ENCODE measurements at regions not wholly inside any gene's neighbourhood (a gene's known extent, or its start where the extent isn't known, plus 50 kb on each side); places are given as distances from the start of the nearest gene placed in this dataset.
A peak's percentile ranks its signal among the peaks of the same experiment; 100 is the strongest.

GRCh38 chr4:62771983-62772557, 1571.9 kb downstream of the ADGRL3 start:
- H3K27ac ChIP-seq (ENCODE audit: low read depth, low read length), result no peak overlapping the region
- H3K4me1 ChIP-seq (ENCODE audit: control insufficient read depth, insufficient read depth, low read length), result no peaks in the 10 kb centered on the region
- H3K36me3 ChIP-seq (ENCODE audit: control insufficient read depth, insufficient read depth, low read length), result no peaks in the 10 kb centered on the region
- Mint-ChIP-seq H3K4me1 (no peaks in the 10 kb centered on the region), H3K9me3 (no peaks in the 10 kb centered on the region), H3K36me3 (ENCODE audit: low read depth) (no peaks in the 10 kb centered on the region), H3K27me3 (ENCODE audit: insufficient read depth) (no peaks in the 10 kb centered on the region), H3K4me3 (no peak overlapping the region), H3K27ac (no peak overlapping the region)
- H3K4me3 ChIP-seq (ENCODE audit: low read length), result no peak overlapping the region
- no peaks in the 10 kb centered on the region for H3K9me3 ChIP-seq (ENCODE audit: control insufficient read depth, low read length)
- peak; percentile 50 for DNase-seq
- H3K9ac ChIP-seq (ENCODE audit: extremely low read depth, low read length, poor library complexity, severe bottlenecking), result no peak overlapping the region
- no peak for TF ChIP-seq CTCF (conservative IDR thresholded peaks at IDR 0.05)
- H3K27me3 ChIP-seq (ENCODE audit: control insufficient read depth, insufficient read depth, low read length, poor library complexity, severe bottlenecking), result no peaks in the 10 kb centered on the region
- WGBS, 2 experiments (ENCODE audit: insufficient coverage in 1 of 2, insufficient read length in 1 of 2), result 89 to 92% methylated on average over 7 to 9 of the region's 9 CpGs

- Histone ChIP-seq H3K27me3 (ENCODE audit: control insufficient read depth, insufficient read depth, low read length, poor library complexity, severe bottlenecking) (no peaks in the 10 kb centered on the region), H3K9ac (ENCODE audit: extremely low read depth, low read length, poor library complexity, severe bottlenecking) (no peak overlapping the region), H3K4me3 (ENCODE audit: low read length) (no peak overlapping the region), H3K4me1 (ENCODE audit: control insufficient read depth, insufficient read depth, low read length) (no peaks in the 10 kb centered on the region), H3K36me3 (ENCODE audit: control insufficient read depth, insufficient read depth, low read length) (no peaks in the 10 kb centered on the region), H3K9me3 (ENCODE audit: control insufficient read depth, low read length) (no peaks in the 10 kb centered on the region), H3K27ac (ENCODE audit: low read depth, low read length) (no peak overlapping the region)
- no peak overlapping the region for H3K4me3 Mint-ChIP-seq
- DNase-seq, result no peak
- H3K9me3 Mint-ChIP-seq, result peaks cover 5% of the 10 kb centered on the region
- no peaks in the 10 kb centered on the region for H3K27me3 Mint-ChIP-seq (ENCODE audit: insufficient read depth)
- WGBS, 2 experiments (ENCODE audit: insufficient coverage in 1 of 2, insufficient read length in 1 of 2), result 91 to 100% methylated on average over 1 to 5 of the region's 6 CpGs
- peaks cover 1% of the 10 kb centered on the region for H3K4me1 Mint-ChIP-seq
- no peak for TF ChIP-seq CTCF (conservative IDR thresholded peaks at IDR 0.05)
- no peaks in the 10 kb centered on the region for H3K36me3 Mint-ChIP-seq (ENCODE audit: low read depth)
- H3K27ac Mint-ChIP-seq, result no peak overlapping the region
Measured at GRCh38 chr4:62740296-62740695, 1540.2 kb downstream of the ADGRL3 start.

GRCh38 chr4:62717154-62717553, 1517.0 kb downstream of the ADGRL3 start:
- Histone ChIP-seq H3K36me3 (ENCODE audit: control insufficient read depth, insufficient read depth, low read length) (no peaks in the 10 kb centered on the region), H3K27me3 (ENCODE audit: control insufficient read depth, insufficient read depth, low read length, poor library complexity, severe bottlenecking) (no peaks in the 10 kb centered on the region), H3K27ac (ENCODE audit: low read depth, low read length) (no peak overlapping the region), H3K9ac (ENCODE audit: extremely low read depth, low read length, poor library complexity, severe bottlenecking) (no peak overlapping the region), H3K4me3 (ENCODE audit: low read length) (no peak overlapping the region), H3K9me3 (ENCODE audit: control insufficient read depth, low read length) (no peaks in the 10 kb centered on the region), H3K4me1 (ENCODE audit: control insufficient read depth, insufficient read depth, low read length) (no peaks in the 10 kb centered on the region)
- no peaks in the 10 kb centered on the region for H3K27me3 Mint-ChIP-seq (ENCODE audit: insufficient read depth)
- no peak overlapping the region for H3K4me3 Mint-ChIP-seq
- TF ChIP-seq CTCF (conservative IDR thresholded peaks at IDR 0.05), result no peak
- 88 to 93% methylated on average over 1 to 2 of the region's 2 CpGs for WGBS, 2 experiments (ENCODE audit: insufficient coverage in 1 of 2, insufficient read length in 1 of 2)
- no peaks in the 10 kb centered on the region for H3K4me1 Mint-ChIP-seq
- H3K27ac Mint-ChIP-seq, result no peak overlapping the region
- H3K9me3 Mint-ChIP-seq, result peaks cover 2% of the 10 kb centered on the region
- no peak for DNase-seq
- no peaks in the 10 kb centered on the region for H3K36me3 Mint-ChIP-seq (ENCODE audit: low read depth)
